ENCODE measurements at regions not wholly inside any gene's neighbourhood (a gene's known extent, or its start where the extent isn't known, plus 50 kb on each side); places are given as distances from the start of the nearest gene placed in this dataset.

DNA sequence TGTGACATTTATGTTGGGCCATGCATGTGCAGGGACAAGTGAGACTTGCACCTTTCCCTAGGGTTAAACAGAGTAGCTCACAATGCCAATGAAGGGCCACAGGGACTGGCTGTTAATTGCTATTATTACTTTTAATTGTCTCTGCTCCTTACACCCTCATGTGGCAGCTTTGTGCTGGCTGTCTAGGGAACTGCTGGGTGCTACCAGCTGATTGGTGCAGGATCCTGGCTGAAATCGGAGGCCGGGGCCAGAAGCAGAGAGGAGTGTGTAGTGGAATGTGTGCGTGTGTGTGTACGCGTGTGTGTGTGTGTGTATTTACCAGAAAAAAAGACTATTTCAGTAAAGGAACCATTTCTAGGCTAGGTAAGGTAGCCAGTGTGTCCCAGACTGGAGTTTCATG is 302.5 kb downstream of the CTTN start:
- DNase-seq (ENCODE audit: low read depth, low spot score), result no peak

DNA sequence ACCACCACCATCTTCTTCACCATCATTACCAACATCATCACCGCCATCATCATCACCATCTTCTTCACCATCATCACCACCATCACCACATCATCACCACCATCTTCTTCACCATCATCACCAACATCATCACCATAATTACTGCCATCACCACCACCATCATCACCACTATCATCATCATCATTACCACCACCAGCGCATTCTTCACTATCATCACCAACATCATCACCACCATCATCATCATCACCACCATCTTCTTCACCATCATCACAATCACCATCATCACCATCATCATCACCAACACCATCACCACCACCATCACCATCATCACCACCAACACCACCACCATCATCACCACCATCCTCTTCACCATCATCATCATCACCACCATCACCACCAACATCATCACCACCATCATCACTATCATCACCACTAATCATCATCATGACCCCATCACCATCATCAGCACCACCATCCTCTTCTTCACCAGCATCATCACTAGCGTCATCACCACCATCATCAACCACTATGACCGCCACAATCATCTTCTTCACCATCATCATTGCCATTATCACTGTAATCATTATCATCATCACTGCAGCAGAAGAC is 303.8 kb downstream of the CTTN start:
- no peak for DNase-seq (ENCODE audit: low read depth, low spot score)

DNA sequence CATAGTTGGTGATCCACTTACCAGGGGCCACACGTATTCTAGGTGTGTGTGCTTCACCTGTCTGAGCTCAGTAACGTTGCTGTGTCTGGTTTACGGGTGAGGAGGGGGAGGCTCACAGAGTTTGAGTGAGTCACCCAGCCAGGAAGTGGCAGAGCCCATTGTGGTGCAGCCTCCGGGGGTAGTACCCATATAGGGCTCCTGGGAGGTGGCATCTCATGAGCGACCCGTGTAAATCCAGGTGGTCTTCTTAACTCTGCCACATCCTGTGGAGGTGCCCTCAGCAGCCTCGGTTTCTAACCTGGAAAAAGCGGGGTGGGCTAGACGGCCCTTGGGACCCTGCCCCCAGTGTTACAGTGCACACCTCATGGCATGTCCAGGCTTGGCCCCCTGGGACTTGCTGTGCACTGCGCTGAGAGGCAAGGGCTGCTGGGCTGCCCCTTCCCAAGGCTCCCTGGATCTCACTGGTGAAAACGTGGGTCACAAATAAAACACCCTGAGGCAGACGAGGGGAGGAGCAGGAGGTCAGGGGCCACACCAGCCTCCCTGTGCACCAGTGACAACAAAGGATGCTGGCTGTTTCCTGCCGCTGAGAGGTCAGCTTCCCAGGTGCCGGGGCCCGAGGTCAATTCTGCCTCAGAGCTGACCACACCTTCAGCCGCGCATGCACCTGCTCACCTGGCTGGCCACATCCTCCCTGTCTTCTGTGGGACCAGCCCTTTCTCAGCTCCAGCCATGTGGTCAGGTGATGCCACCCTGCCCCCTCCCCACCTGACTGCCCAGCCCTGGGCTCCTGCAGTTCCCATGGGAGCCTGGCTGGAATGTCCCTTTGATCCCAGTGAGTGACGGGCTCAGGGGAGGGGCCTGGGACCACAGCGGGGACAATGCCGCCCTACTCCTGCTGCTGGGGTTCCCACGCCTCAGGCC is 305.1 kb downstream of the CTTN start:
- DNase-seq (ENCODE audit: low read depth, low spot score), result no peak

DNA sequence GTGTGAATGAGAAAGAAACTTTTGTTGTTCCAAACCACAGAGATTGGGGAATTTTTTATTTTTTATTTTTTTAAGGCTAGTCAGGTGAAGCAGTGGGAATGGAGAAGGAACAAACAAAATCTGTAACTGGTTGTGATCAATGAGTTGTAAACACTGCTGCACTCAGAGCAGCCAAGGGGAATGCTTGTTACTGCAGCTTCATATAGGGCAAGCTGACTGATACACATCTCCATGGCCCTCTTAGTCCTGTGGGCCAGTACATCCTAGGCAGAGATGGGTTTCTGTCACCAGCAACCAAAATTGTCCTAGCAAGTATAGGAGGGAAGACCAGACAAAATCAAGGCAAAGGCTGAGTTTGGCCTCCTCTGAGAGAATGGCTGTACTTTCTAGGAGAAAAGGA is 306.8 kb downstream of the CTTN start:
- DNase-seq (ENCODE audit: low read depth, low spot score), result no peak

DNA sequence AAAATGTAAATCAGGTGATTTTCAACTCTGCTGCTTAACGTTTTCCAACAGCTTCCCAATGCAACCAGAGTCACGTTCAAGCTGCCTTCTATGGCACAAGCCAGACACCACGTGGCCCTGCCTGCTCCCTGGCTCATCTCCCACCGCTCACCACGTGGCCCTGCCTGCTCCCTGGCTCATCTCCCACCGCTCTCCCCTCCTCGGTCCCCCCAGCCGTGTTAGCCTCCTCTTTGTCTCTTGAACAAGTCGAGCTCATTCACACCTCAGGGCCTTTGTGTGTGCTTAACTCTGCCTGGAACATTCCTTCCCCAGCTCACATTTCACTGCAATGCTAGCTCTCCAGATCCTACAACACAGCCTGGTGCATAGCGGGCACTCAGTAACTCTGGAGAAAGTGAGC is 307.6 kb downstream of the CTTN start:
- no peak for DNase-seq (ENCODE audit: low read depth, low spot score)

DNA sequence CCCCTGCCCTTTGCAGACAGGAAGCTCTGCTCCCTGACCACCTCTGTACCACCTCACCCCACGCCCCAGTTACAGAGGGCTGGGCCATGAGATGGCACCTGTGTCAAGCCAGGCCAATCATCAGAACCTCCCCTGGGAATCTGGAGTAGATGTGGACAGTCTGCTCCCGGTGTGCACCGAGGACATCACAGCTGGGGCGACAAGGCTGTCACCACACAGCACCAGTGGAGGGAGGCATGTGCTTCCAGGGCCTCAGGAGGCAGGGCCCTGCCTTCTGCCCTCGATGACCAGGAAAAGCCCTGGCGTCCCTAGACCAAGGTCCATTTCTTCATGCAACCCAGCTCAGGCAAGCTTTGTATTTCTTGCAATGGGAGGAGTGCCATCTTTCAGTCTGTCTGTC is 309.5 kb downstream of the CTTN start:
- no peak for DNase-seq (ENCODE audit: low read depth, low spot score)

DNA sequence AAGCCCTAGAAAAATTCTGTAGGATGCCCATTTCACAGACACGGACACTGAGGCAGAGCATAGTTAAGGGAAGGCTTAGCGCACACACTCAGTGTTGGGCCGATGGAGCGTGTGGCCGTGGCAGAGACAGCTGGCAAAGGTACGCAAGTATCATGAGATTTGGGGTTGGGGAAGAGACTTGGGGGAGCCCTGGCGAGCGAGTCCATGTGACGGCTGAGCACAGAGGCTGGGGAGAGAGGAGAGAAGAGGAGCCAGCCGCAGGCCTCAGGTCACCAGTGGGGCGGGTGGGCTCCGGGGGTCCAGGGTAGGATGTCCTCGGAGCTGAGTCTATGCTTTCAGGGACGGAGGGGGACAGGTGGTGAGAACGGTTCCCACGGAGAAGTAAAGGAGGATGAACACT is 311.3 kb downstream of the CTTN start:
- no peak for DNase-seq (ENCODE audit: low read depth, low spot score)

DNA sequence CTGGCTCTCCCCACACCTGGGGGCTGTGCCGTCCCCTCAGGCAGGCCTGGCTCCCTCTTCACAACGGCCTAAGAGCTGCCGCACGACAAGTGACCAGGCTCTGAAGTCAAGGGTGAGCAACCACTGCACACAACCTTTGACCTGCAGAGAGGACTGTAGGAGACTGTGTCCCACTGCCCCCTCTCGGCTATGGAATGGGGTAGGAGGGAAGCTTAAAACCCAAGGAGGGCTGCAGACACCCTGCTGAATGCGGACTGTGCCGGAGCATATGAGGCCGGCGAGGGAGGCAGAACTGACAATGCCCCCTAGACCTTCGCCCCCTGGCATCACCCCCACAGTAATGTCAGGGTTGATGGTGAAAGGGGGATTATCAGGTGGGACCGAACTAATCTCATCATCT is 311.9 kb downstream of the CTTN start:
- DNase-seq (ENCODE audit: low read depth, low spot score), result no peak

DNA sequence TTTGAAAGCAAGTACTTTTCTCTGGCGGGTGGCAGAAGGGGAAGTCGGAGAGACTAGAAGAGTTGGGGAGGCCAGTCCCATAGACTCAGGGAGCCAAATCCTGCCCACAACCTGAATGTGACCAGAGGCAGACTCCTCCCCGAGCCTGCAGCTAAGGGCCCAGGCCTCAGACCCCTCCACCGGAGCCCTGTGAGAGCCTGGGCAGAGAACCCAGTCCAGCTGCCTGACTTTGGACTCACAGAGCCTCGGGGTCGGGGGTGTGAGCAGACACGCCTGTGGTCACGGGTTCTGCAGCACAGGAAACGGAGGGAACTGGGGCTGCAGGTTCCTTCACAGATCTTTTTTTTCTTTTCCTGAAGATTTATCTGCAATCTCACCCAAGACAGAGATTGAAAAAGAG is 312.3 kb downstream of the CTTN start:
- no peak for DNase-seq (ENCODE audit: low read depth, low spot score)

DNA sequence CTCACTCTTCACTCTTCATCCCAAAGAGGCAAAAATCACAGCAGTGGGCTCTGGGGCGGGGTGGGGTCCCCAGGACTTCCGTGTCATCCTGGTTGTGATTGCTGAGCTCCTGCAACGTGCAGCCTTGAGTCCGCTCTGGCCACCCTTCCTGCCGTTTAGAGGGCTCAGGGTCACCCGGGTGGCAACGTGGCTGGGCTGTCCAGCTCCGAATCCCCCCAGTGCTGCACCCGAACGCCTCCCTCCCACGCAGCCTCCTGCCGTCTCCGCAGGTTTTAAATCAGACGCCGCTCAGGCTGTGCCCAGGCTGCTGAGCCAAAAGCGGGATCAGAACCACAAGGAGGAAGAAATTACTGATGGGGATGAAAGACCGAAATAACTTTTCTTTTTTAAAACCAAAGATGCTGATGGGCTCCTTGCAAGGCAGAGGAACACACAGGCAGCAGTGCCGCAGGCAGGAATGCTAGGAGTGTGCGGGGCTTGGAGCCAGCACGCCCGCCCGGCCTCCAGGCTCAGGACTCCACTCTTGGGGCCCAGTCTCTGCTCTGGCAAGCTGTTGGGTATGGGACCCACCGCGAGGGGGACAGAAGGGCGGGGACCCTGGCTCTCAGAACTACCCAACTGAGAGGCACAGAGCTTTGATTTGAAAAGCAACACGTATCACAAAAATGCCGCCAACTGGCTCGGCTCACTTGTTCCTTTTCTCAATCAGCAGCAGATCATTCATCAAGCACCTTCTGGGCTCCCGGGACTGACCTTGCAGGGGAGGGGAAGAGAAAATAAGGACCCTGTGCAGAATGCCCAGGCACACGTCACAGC is 313.0 kb downstream of the CTTN start:
- DNase-seq (ENCODE audit: low read depth, low spot score), result no peak

DNA sequence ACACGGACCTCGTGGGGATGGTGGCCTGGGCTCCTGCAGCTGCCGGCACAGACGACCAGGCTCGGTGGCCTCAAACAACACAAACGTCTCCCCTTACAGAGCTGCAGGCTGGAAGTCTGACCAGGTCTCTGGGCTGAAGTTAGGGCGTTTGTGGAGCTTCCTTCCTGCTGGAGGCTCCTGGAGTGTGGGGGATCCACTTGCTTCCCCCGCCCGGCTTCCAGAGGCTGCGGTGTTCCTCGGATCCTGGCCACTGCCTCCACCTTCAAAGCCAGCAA is 313.5 kb downstream of the CTTN start:
- DNase-seq (ENCODE audit: low read depth, low spot score), result no peak

DNA sequence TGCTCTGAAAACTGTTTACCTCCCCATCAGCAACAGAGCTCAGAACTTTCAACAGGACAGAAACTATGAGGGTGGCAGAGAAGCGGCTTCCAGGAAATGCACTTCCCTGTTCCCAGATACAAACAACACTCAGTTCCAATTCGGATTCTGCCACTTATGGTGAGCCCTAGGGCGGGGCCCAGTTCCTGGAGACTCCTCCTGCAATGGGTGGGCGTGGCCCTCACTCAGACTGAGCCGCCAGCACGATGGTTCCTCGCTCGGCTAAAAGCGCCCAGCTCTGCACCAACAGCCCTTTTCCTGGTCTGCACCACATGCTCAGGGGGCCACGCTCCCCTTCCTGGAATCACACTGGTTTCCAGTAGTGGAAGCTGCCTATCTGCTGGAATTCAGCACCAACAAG is 314.1 kb downstream of the CTTN start:
- no peak for DNase-seq (ENCODE audit: low read depth, low spot score)

DNA sequence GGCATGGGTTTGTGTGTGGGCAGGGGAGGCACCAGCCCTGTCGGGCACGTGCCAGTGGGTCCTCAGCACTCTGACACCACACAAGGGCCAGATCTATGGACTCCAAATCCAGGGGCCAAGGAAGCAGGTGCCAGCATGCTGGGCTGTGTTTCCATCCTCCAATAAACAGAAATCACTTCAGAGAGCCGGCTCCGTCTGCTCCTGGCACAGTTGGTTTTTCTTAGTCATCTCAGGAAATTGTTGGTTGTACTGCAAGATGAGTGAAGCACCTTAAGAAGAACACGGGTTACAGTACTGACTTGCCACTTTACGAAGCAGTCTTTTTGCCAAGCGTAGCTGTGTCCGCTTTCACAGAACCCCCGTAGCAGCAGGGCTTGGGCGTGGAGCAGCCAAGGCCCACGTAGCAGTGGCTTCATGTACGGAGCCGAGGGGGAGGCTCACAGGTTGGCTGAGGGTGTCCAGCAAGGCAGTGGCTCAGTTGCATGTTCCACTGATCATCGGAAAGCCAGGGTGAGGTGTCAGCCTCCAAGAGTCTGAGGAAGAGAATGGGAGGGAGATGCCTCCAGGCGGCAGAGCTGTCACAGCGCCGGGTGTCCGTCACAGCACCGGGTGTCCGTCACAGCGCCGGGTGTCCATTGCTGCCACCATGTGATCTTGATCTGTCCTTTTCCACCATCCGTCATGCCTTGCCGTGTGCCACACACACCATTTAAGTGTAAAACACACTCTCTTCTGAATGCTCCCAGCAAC is 314.9 kb downstream of the CTTN start:
- DNase-seq (ENCODE audit: low read depth, low spot score), result no peak

DNA sequence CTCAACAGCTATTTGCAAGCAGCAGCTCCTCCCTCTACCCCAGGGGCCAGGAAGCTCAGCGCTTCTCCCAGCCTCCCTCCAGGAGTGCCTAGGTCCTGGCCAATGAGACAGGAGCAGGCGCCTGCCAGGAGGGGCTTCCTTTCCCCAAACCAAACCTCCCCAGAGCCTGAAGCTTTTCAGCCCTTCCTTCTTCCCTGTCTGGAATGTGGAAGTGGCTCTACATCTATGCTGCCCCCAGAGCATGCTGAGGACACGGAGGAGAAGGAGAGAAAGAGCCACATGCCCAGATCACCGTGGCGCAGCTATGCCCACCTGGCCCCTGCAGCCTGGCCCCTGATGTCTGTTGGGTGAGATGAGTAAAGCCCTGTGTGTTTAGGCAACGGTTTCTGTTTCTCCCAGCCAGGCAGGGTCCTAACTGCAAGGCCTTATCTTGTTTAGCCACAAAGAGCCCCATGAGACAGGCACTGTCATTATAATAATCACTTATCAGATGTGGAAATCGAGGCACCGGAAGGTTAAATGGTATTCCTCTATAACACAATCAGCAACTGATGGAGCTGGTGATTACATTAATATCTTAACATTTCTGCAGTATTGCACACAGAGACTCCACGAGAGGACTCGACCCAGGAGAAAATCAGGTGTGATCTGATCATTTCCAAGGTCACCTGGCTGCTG is 315.8 kb downstream of the CTTN start:
- no peak for DNase-seq (ENCODE audit: low read depth, low spot score)

DNA sequence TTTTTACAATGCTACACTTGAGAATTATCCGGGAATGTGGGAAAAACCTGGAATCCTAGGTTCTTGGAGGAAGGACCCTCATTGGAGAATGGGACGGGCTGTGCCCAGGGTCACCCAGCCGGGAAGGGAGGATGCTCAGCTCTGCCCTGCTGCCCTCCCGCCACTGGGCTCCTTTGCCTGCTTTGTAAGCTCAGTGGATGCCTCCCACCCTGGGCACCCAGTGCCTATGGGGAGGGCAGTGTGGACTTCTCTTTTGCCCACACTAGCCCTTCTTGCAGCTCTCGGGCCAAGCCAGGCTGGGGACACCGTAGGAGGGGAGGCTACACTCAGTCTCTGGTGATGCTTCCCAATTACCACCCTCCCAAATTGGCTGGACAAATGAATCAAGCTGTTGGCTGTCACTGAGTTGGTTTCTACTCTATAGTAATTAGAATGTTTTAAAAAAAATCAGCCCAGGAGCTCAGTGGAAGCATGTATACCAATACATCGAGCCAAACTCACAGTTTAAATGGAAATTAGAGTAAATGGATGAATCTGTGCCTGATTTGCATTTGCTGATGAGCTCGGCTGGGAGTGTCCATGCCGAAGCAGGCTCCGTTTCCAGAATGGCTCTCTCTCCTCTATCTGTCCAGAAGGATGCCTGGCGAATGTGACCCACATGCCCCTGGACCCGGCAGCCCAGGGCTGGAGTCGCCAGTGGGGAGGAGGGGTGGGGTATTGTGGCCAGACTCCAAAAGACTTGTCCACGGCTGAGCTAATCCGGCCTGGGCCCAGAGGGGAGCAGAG is 317.0 kb downstream of the CTTN start:
- DNase-seq (ENCODE audit: low read depth, low spot score), result no peak

DNA sequence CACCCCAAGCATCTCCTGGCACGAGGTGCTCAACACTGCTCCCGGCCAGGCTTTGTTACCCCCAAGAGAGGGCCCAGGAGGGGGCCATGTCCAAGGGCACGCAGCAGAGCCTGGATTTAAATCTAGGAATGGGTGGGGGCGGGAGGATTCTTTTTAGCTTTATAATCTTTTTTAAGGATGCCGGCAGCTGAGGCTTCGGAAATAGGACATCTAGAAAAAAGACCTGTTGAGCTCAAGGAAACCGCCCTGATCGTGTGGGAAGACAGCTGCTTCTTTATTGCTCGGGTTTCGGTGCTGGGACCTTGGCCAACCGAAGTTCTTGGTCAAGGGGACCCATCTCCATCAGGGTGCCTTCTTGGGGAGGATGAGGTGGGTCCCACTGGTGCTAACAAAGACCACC is 317.9 kb downstream of the CTTN start:
- no peak for DNase-seq (ENCODE audit: low read depth, low spot score)

DNA sequence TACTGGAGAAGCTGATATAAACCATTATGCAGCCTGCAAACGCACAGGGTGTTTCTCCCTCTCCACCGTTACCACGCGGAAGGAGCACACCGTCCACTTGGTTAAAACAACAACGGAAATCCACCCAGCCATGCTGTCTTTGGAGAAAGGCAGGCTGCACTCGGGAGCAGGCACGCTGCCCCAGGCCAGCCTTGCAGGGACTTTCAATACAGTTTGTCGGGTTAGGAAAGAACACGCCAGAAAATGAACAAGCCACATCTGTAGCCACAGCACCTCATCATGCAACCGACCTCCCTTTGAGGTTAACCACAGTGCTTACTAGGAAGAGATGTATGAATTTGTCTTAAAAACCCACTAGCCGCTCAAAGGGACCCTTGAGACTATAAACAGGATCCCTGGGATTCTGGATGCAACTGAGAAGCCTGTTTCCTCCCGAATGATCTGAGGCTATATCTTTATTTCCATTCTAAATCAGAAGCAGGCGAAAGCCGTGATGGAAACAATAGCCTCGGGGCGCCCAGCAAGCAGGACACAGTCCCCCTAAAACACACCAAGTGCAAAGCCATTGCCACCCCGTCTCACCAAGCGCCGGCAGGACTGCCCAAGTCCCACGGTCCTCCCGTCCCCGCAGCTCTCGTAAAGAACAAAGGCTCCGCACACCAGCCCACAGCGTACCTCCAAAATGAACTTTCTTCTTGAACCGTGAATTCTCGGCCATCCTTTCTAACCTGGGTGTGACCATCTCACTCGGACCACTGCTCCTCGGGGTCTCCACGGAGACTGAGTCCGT is 318.9 kb downstream of the CTTN start:
- no peak for DNase-seq (ENCODE audit: low read depth, low spot score)

DNA sequence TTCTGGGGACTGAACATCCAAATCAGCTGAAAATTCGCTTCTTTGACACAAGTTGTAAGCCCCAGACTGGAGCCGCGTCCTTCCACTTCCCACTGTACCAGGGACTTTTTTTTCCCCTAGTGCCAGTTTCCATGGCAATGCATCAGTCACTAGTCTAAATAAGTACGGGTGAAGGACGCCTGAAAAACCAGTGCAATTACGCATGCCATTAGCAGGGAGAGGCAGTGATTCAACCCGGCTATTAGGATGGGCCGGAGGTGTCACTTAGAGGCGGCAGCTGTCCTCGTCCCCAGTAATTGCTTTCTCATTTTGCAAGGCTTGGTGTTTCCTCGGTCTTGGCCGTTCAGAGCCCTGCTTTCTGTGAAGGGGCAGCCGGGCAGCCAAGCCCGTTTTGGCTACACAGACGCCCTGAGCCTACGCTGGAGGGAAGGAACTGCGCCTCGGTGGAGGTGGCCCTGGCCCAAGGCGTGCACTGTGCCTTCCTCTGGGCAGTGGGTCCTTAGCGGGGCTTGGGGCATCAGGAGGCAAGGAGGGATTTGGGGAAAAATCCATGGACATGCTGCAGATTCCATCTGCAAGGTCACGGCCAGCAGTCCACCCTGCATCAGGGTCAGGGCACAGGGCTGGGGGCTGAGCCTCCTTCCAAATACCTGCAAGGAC is 319.7 kb downstream of the CTTN start:
- DNase-seq (ENCODE audit: low read depth, low spot score), result no peak

DNA sequence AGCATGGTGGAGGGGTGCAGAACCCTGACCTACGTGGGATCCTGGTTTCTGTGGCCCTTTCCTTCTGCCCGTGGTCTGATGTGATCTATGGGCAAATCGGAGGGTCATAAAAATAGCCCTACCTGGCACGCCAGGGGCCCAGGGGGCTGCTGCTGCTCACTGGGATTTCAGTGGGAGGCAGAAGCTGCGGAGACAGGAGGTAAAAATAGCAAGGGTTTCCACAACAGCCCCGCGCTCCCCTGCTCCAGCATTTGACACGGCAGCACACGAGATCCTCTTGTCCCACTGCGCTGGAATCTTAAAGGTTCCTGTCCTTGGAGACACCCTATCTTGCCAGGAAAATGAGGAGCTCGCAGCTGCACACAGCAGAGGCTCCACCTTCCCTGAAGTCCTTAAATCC is 321.2 kb downstream of the CTTN start:
- DNase-seq (ENCODE audit: low read depth, low spot score), result no peak
